ENCODE measurements at regions not wholly inside any gene's neighbourhood (a gene's known extent, or its start where the extent isn't known, plus 50 kb on each side); places are given as distances from the start of the nearest gene placed in this dataset.

DNA sequence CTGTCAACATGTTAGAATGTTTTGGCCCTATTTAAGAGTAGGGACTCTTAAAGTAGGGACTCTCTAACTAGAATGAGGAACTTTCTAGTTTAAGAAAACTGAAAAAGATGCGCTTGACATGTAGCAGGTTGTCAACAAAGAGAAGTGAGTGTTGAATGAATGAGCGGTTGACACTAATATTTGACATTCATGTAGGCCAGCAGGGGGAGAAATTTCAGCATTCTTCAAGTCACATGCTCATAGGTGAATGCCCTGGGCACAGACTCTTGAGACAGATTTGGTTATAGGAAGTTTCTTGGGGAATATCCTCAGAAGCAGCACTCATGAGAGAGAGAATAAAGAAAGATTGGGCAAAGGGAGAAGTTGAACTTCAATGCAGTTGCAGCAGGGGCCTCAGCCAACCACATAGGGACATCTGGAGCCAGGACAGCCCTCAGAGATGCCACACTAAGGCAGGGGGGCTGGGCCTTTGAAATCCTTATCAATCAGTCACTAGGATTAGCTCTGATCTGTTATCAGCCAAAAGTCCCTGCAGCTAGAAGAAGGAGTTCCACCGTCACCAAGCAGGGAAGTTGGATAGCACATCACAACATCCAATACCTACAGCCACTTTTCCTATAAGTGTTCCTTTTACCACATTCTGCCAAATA is 145.1 kb upstream of the FKBP1C start:
- intact Hi-C loops (cut with DNase I, micrococcal nuclease): no loop called here
- no peak for DNase-seq
- H3K36me3 Mint-ChIP-seq (ENCODE audit: low read depth): no peaks in the 10 kb centered on the region
- Histone ChIP-seq H3K36me3 (ENCODE audit: insufficient read depth, low read length) (no peaks in the 10 kb centered on the region), H3K4me1 (ENCODE audit: insufficient read depth, low read length) (no peaks in the 10 kb centered on the region), H3K27ac (ENCODE audit: low read depth in 1 of 2, low read length in 2 of 2) (no peak overlapping the region), H3K4me3 (ENCODE audit: low read length) (no peak overlapping the region), H3K9me3 (ENCODE audit: control insufficient read depth in 1 of 2, insufficient read depth in 1 of 2, low read length in 2 of 2) (peaks cover 0 to 11% of the 10 kb centered on the region in 2 experiments), H3K27me3 (ENCODE audit: control insufficient read depth in 1 of 2, insufficient read depth in 2 of 2, low read length in 2 of 2) (no peaks in the 10 kb centered on the region)
- ATAC-seq (ENCODE audit: poor library complexity): no peak
- H3K27ac Mint-ChIP-seq: no peak overlapping the region
- ChIA-PET CTCF (no interaction called here), POLR2A (no interaction called here)
- H3K4me1 Mint-ChIP-seq (ENCODE audit: low read depth): no peaks in the 10 kb centered on the region
- TF ChIP-seq, protein P1, sequence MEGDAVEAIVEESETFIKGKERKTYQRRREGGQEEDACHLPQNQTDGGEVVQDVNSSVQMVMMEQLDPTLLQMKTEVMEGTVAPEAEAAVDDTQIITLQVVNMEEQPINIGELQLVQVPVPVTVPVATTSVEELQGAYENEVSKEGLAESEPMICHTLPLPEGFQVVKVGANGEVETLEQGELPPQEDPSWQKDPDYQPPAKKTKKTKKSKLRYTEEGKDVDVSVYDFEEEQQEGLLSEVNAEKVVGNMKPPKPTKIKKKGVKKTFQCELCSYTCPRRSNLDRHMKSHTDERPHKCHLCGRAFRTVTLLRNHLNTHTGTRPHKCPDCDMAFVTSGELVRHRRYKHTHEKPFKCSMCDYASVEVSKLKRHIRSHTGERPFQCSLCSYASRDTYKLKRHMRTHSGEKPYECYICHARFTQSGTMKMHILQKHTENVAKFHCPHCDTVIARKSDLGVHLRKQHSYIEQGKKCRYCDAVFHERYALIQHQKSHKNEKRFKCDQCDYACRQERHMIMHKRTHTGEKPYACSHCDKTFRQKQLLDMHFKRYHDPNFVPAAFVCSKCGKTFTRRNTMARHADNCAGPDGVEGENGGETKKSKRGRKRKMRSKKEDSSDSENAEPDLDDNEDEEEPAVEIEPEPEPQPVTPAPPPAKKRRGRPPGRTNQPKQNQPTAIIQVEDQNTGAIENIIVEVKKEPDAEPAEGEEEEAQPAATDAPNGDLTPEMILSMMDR (IDR thresholded peaks at IDR 0.05): no peak
- H3K4me3 Mint-ChIP-seq: no peak overlapping the region
- H3K9me3 Mint-ChIP-seq: peaks cover 7% of the 10 kb centered on the region
- H3K27me3 Mint-ChIP-seq: no peaks in the 10 kb centered on the region

DNA sequence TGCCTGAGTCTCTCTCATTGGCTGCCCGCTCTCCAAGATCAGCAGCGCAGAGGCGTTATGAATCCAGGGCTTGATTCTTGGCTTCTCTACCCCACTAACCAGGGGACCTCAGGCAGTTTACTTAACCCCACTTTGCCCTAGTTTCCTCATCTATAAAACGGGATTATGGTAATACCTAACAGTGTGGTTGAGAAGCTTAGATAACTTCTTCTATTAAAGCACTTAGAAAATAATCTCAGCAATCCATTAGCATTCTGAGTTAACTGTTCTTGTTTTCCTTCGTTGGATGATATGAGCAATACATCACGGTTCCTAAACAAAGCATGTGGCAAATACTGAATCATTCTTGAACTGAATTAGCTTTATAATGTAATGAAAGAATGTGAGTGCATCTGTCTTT is 116.3 kb upstream of the FKBP1C start:
- H3K36me3 Mint-ChIP-seq (ENCODE audit: low read depth): no peaks in the 10 kb centered on the region
- TF ChIP-seq, protein P1 (IDR thresholded peaks at IDR 0.05): no peak
- Histone ChIP-seq H3K27me3 (ENCODE audit: control insufficient read depth in 1 of 2, insufficient read depth in 2 of 2, low read length in 2 of 2) (no peaks in the 10 kb centered on the region), H3K36me3 (ENCODE audit: insufficient read depth, low read length) (no peaks in the 10 kb centered on the region), H3K9me3 (ENCODE audit: control insufficient read depth in 1 of 2, insufficient read depth in 1 of 2, low read length in 2 of 2) (no peaks in the 10 kb centered on the region), H3K4me1 (ENCODE audit: insufficient read depth, low read length) (no peaks in the 10 kb centered on the region), H3K4me3 (ENCODE audit: low read length) (no peak overlapping the region), H3K27ac (ENCODE audit: low read depth in 1 of 2, low read length in 2 of 2) (no peak overlapping the region)
- H3K4me3 Mint-ChIP-seq: no peak overlapping the region
- no peaks in the 10 kb centered on the region for H3K27me3 Mint-ChIP-seq
- CTCF ChIA-PET: no interaction called here
- peaks cover 2% of the 10 kb centered on the region for H3K9me3 Mint-ChIP-seq
- no peaks in the 10 kb centered on the region for H3K4me1 Mint-ChIP-seq (ENCODE audit: low read depth)
- DNase-seq (no peak), ATAC-seq (ENCODE audit: poor library complexity) (no peak)
- intact Hi-C loops (cut with DNase I, micrococcal nuclease): no loop called here
- no peak overlapping the region for H3K27ac Mint-ChIP-seq
- POLR2A ChIA-PET: no interaction called here

DNA sequence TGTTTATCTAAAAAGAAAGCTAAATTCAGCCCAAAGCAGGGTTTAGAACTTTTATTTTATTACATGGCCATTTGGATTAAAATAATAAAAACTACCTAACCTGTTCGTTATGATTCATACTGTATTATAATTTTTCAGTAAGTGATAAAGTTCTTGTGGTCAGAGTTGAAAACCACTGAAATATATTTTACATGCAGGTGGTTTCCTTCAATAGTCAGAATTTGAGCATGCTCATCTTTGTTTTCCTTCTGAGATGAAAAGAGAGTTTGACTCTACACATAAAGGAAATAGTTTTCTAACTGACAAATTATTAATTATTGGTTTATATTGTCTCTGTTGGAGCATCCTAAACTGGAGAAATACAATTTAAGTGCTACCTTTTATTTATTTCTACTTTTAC is 114.0 kb upstream of the FKBP1C start:
- DNase-seq (no peak), ATAC-seq (ENCODE audit: poor library complexity) (no peak)
- Histone ChIP-seq H3K9me3 (ENCODE audit: control insufficient read depth in 1 of 2, insufficient read depth in 1 of 2, low read length in 2 of 2) (no peaks in the 10 kb centered on the region), H3K27ac (ENCODE audit: low read depth in 1 of 2, low read length in 2 of 2) (no peak overlapping the region), H3K27me3 (ENCODE audit: control insufficient read depth in 1 of 2, insufficient read depth in 2 of 2, low read length in 2 of 2) (no peaks in the 10 kb centered on the region), H3K4me1 (ENCODE audit: insufficient read depth, low read length) (no peaks in the 10 kb centered on the region), H3K36me3 (ENCODE audit: insufficient read depth, low read length) (no peaks in the 10 kb centered on the region), H3K4me3 (ENCODE audit: low read length) (no peak overlapping the region)
- intact Hi-C loops (cut with DNase I, micrococcal nuclease): no loop called here
- Mint-ChIP-seq H3K4me1 (ENCODE audit: low read depth) (no peaks in the 10 kb centered on the region), H3K36me3 (ENCODE audit: low read depth) (no peaks in the 10 kb centered on the region), H3K4me3 (no peak overlapping the region), H3K9me3 (peaks cover 5% of the 10 kb centered on the region), H3K27ac (no peak overlapping the region), H3K27me3 (no peaks in the 10 kb centered on the region)
- POLR2A ChIA-PET: no interaction called here
- CTCF ChIA-PET: no interaction called here
- TF ChIP-seq, protein P1 (IDR thresholded peaks at IDR 0.05): no peak

All from CD4-positive, alpha-beta T cell (primary cell).